ENCODE measurements at regions not wholly inside any gene's neighbourhood (a gene's known extent, or its start where the extent isn't known, plus 50 kb on each side); places are given as distances from the start of the nearest gene placed in this dataset.

DNA sequence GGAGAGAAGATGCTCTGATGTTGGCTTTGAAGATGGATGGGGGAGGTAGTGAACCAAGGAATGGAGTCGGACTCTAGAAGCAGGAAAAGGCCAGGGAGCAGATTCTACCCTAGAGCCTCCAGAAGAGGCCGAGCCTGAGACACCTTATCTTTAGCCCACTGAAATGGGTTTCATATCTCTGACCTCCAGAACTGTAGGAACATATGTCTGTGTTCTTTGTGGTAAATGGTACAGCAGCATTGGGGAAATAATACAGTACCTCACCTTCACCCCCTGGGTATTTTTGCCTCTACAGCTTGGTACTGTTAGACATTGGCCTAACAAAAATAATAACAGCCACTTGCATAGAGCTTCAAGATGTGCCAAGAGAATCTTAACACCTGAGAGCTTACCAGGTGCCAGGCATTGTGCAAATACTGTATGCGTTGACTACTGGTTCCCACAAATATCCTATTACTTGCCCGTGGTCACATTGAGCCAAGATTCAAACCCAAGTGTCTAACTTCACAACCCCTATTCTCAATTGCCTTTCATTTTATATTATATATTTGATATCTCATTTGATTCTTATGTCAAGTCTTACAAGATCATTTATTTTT lies 57.0 kb upstream of the PGM2 start:
- no peak for DNase-seq (ENCODE audit: low read depth, low spot score)
- intact Hi-C loops (cut with micrococcal nuclease) (no loop called here), dilution Hi-C loops (cut with MboI; ENCODE audit: extremely low pct_ligation_motif_present, low sequenced_read_pairs) (no loop called here)
- Histone ChIP-seq H3K4me2 (ENCODE audit: insufficient read depth, low read length) (no peak overlapping the region), H3K9ac (replicated peaks; ENCODE audit: extremely low read depth, insufficient read depth, low read length) (no peak overlapping the region), H3K9me1 (replicated peaks; ENCODE audit: control insufficient read depth, extremely low read depth, insufficient read depth, low read length) (no peaks in the 10 kb centered on the region), H3K36me3 (ENCODE audit: control insufficient read depth in 2 of 2, extremely low read depth in 1 of 2, insufficient read depth in 2 of 2, low read length in 2 of 2) (no peaks in the 10 kb centered on the region), H4K20me1 (replicated peaks; ENCODE audit: control insufficient read depth, extremely low read depth, insufficient read depth, low read length) (no peaks in the 10 kb centered on the region), H3K27ac (ENCODE audit: insufficient read depth, low read depth, low read length) (no peak overlapping the region), H2AFZ (ENCODE audit: low read depth, low read length) (no peak overlapping the region), H3K9me3 (replicated peaks; ENCODE audit: control insufficient read depth, insufficient read depth, low read length) (no peaks in the 10 kb centered on the region), H3K27me3 (ENCODE audit: control insufficient read depth in 2 of 2, insufficient read depth in 2 of 2, low read length in 2 of 2) (peaks cover 0 to 12% of the 10 kb centered on the region in 2 experiments), H3K4me1 (ENCODE audit: control insufficient read depth, extremely low read depth, insufficient read depth, low read length) (no peaks in the 10 kb centered on the region), H3K79me2 (ENCODE audit: control insufficient read depth, insufficient read depth, low read length) (no peaks in the 10 kb centered on the region), H3K4me3 (replicated peaks in 1 of 3; ENCODE audit: insufficient read depth in 1 of 3, low read depth in 1 of 3, low read length in 3 of 3) (no peak overlapping the region)
- FAIRE-seq, result no peak
- ChIA-PET POLR2A (no interaction called here), CTCF (no interaction called here)
- BruUV-seq (replicated peaks), result no TSS peak
- TF ChIP-seq JUN (IDR thresholded peaks at IDR 0.05; ENCODE audit: borderline replicate concordance, insufficient read depth, insufficient read length, low read depth) (no peak), EZH2 (IDR thresholded peaks at IDR 0.05; ENCODE audit: borderline replicate concordance, low read depth, low read length, severe bottlenecking) (no peak), GATA2 (IDR thresholded peaks at IDR 0.05; ENCODE audit: insufficient read depth, insufficient read length, low read depth, low read length) (no peak), POLR2AphosphoS5 (IDR thresholded peaks at IDR 0.05; ENCODE audit: insufficient read depth, low read depth, low read length) (no peak)

GRCh38 chr4:37767546-37767945 lies 58.9 kb upstream of the PGM2 start:
- no peak for FAIRE-seq
- ChIA-PET POLR2A (no interaction called here), CTCF (interaction anchor here (1.4 kb wide), 1 partner anchor 35 kb away, joined by 4 read pairs; no protein-coding TSS in a partner anchor)

More at GRCh38 chr4:37767546-37767945, 58.9 kb upstream of the PGM2 start:
- Histone ChIP-seq H3K27ac (ENCODE audit: insufficient read depth, low read depth, low read length) (no peak overlapping the region), H4K20me1 (replicated peaks; ENCODE audit: control insufficient read depth, extremely low read depth, insufficient read depth, low read length) (no peaks in the 10 kb centered on the region), H3K9me3 (replicated peaks; ENCODE audit: control insufficient read depth, insufficient read depth, low read length) (no peaks in the 10 kb centered on the region), H3K9ac (replicated peaks; ENCODE audit: extremely low read depth, insufficient read depth, low read length) (no peak overlapping the region), H3K9me1 (replicated peaks; ENCODE audit: control insufficient read depth, extremely low read depth, insufficient read depth, low read length) (no peaks in the 10 kb centered on the region), H3K4me3 (replicated peaks in 1 of 3; ENCODE audit: insufficient read depth in 1 of 3, low read depth in 1 of 3, low read length in 3 of 3) (no peak overlapping the region), H3K4me1 (ENCODE audit: control insufficient read depth, extremely low read depth, insufficient read depth, low read length) (no peaks in the 10 kb centered on the region), H3K27me3 (ENCODE audit: control insufficient read depth in 2 of 2, insufficient read depth in 2 of 2, low read length in 2 of 2) (peaks cover 0 to 12% of the 10 kb centered on the region in 2 experiments), H3K36me3 (ENCODE audit: control insufficient read depth in 2 of 2, extremely low read depth in 1 of 2, insufficient read depth in 2 of 2, low read length in 2 of 2) (no peaks in the 10 kb centered on the region), H3K79me2 (ENCODE audit: control insufficient read depth, insufficient read depth, low read length) (no peaks in the 10 kb centered on the region), H2AFZ (ENCODE audit: low read depth, low read length) (no peak overlapping the region), H3K4me2 (ENCODE audit: insufficient read depth, low read length) (no peak overlapping the region)
- DNase-seq (ENCODE audit: low read depth, low spot score), result peak; percentile 9
- BruUV-seq (replicated peaks), result no TSS peak
- intact Hi-C loops (cut with micrococcal nuclease) (no loop called here), dilution Hi-C loops (cut with MboI; ENCODE audit: extremely low pct_ligation_motif_present, low sequenced_read_pairs) (no loop called here)
- TF ChIP-seq CTCF (IDR thresholded peaks at IDR 0.05; ENCODE audit: extremely low read depth in 1 of 2, insufficient read depth in 1 of 2, low read depth in 1 of 2, low read length in 2 of 2) (no peak), MAX (IDR thresholded peaks at IDR 0.05; ENCODE audit: insufficient read depth, insufficient read length) (no peak), POLR2A (IDR thresholded peaks at IDR 0.05; ENCODE audit: low read depth, low read length) (no peak), GATA2 (IDR thresholded peaks at IDR 0.05; ENCODE audit: insufficient read depth, insufficient read length, low read depth, low read length) (no peak), EZH2 (IDR thresholded peaks at IDR 0.05; ENCODE audit: borderline replicate concordance, low read depth, low read length, severe bottlenecking) (no peak), FOS (IDR thresholded peaks at IDR 0.05; ENCODE audit: borderline replicate concordance, insufficient read depth, low read length) (no peak), JUN (IDR thresholded peaks at IDR 0.05; ENCODE audit: borderline replicate concordance, insufficient read depth, insufficient read length, low read depth) (no peak), POLR2AphosphoS5 (IDR thresholded peaks at IDR 0.05; ENCODE audit: insufficient read depth, low read depth, low read length) (no peak), MYC (IDR thresholded peaks at IDR 0.05; ENCODE audit: low read depth, low read length) (no peak)

Data from endothelial cell of umbilical vein (primary cell).